ENCODE measurements at regions not wholly inside any gene's neighbourhood (a gene's known extent, or its start where the extent isn't known, plus 50 kb on each side); places are given as distances from the start of the nearest gene placed in this dataset.

DNA sequence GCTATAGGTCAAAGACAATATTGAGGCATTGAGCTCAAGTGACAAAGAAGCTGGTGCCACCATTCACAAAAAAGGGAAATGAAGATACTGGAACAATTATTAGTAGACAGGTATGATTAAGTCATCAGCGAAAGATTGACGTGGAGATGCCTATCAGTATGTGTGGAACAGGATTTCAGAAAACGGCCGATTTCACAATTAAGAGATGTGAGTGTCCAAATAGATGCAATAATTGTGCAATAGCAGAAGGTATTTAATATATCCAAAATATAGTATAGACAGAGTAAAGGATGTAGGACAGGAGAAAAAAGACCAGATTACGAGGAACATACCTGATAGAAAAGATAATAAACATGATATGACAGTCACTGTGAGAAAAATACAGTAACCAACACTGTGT lies 433.1 kb downstream of the C12orf50 start:
- H3K4me2 ChIP-seq (ENCODE audit: low read length) = no peak overlapping the region
- no peaks in the 10 kb centered on the region for H3K27me3 ChIP-seq (ENCODE audit: insufficient read depth, low read depth, low read length)
- no peak overlapping the region for H2AFZ ChIP-seq (ENCODE audit: low read depth, low read length)
- H3K9me2 ChIP-seq (ENCODE audit: insufficient read depth, low read length) = no peaks in the 10 kb centered on the region
- H3K4me3 ChIP-seq (ENCODE audit: low read length) = no peak overlapping the region
- H3K9me3 ChIP-seq (ENCODE audit: low read length) = no peaks in the 10 kb centered on the region
- no peak overlapping the region for H3K9ac ChIP-seq (ENCODE audit: low read length)
- H3K27ac ChIP-seq (ENCODE audit: low read length) = peak overlapping the region; percentile 20
- H3K79me2 ChIP-seq (replicated peaks; ENCODE audit: insufficient read depth, low read length) = no peaks in the 10 kb centered on the region
- no peaks in the 10 kb centered on the region for H4K20me1 ChIP-seq (ENCODE audit: insufficient read depth)
- no peak for TF ChIP-seq EZH2 (IDR thresholded peaks at IDR 0.05; ENCODE audit: borderline replicate concordance, insufficient read depth, low read length, poor library complexity, severe bottlenecking)
- TF ChIP-seq, protein P1, sequence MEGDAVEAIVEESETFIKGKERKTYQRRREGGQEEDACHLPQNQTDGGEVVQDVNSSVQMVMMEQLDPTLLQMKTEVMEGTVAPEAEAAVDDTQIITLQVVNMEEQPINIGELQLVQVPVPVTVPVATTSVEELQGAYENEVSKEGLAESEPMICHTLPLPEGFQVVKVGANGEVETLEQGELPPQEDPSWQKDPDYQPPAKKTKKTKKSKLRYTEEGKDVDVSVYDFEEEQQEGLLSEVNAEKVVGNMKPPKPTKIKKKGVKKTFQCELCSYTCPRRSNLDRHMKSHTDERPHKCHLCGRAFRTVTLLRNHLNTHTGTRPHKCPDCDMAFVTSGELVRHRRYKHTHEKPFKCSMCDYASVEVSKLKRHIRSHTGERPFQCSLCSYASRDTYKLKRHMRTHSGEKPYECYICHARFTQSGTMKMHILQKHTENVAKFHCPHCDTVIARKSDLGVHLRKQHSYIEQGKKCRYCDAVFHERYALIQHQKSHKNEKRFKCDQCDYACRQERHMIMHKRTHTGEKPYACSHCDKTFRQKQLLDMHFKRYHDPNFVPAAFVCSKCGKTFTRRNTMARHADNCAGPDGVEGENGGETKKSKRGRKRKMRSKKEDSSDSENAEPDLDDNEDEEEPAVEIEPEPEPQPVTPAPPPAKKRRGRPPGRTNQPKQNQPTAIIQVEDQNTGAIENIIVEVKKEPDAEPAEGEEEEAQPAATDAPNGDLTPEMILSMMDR (IDR thresholded peaks at IDR 0.05; ENCODE audit: poor library complexity, severe bottlenecking) = no peak
- no peak for TF ChIP-seq MXI1 (conservative IDR thresholded peaks at IDR 0.05; ENCODE audit: poor library complexity, severe bottlenecking)
- no peak for TF ChIP-seq TAF1 (IDR thresholded peaks at IDR 0.05; ENCODE audit: low read depth)
- TF ChIP-seq RAD21 (conservative IDR thresholded peaks at IDR 0.05) = no peak
- TF ChIP-seq, protein P2, sequence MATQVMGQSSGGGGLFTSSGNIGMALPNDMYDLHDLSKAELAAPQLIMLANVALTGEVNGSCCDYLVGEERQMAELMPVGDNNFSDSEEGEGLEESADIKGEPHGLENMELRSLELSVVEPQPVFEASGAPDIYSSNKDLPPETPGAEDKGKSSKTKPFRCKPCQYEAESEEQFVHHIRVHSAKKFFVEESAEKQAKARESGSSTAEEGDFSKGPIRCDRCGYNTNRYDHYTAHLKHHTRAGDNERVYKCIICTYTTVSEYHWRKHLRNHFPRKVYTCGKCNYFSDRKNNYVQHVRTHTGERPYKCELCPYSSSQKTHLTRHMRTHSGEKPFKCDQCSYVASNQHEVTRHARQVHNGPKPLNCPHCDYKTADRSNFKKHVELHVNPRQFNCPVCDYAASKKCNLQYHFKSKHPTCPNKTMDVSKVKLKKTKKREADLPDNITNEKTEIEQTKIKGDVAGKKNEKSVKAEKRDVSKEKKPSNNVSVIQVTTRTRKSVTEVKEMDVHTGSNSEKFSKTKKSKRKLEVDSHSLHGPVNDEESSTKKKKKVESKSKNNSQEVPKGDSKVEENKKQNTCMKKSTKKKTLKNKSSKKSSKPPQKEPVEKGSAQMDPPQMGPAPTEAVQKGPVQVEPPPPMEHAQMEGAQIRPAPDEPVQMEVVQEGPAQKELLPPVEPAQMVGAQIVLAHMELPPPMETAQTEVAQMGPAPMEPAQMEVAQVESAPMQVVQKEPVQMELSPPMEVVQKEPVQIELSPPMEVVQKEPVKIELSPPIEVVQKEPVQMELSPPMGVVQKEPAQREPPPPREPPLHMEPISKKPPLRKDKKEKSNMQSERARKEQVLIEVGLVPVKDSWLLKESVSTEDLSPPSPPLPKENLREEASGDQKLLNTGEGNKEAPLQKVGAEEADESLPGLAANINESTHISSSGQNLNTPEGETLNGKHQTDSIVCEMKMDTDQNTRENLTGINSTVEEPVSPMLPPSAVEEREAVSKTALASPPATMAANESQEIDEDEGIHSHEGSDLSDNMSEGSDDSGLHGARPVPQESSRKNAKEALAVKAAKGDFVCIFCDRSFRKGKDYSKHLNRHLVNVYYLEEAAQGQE (IDR thresholded peaks at IDR 0.05; ENCODE audit: borderline replicate concordance) = no peak
- TF ChIP-seq SMC3 (conservative IDR thresholded peaks at IDR 0.05; ENCODE audit: poor library complexity) = no peak
- no peak for TF ChIP-seq EP300 (conservative IDR thresholded peaks at IDR 0.05; ENCODE audit: poor library complexity, severe bottlenecking)
- no peak for TF ChIP-seq POLR2AphosphoS5 (IDR thresholded peaks at IDR 0.05)
- H3K36me3 ChIP-seq (ENCODE audit: insufficient read depth, low read length) = no peaks in the 10 kb centered on the region
- H3F3A ChIP-seq (ENCODE audit: insufficient read depth, low read length, poor library complexity, severe bottlenecking) = no peaks in the 10 kb centered on the region

DNA sequence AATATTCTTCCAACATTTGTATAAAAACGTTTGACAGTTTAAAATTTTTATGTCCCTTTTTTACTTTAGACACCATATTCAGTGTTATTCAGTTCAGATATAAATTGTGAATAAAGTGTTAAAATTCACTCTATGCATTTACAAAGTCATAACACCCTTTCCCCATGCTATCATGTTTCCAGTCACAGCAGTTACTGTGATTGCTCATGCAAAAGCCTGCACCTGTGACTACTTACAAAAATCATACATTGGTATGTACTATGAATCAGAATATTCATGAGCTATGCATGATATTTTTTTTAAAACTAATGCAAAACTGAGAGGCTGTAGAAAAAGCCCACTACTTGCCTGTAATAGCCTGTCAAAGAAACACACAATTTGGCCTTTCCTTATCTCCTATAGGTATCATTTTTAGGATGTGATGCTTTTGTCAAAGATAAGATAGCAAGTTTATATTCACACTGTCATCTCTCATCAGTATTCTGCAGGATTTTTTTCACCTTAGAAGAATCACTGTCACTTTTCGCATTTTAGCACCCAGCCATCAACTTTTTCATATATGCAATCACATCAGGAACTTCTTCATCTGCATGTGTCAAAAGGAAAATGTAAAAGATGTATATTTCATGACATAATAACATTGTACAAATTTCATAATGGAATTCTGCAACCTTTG lies 443.2 kb downstream of the C12orf50 start:
- Histone ChIP-seq H4K20me1 (ENCODE audit: insufficient read depth) (no peaks in the 10 kb centered on the region), H3K36me3 (ENCODE audit: insufficient read depth, low read length) (no peaks in the 10 kb centered on the region), H3K9me2 (ENCODE audit: insufficient read depth, low read length) (no peaks in the 10 kb centered on the region)

More for the DNA sequence above, 443.2 kb downstream of the C12orf50 start:
- no peaks in the 10 kb centered on the region for H3K9me3 ChIP-seq (ENCODE audit: low read length)
- no peaks in the 10 kb centered on the region for H3K79me2 ChIP-seq (replicated peaks; ENCODE audit: insufficient read depth, low read length)
- H3K27ac ChIP-seq (ENCODE audit: low read length) = peak overlapping the region; percentile 85
- H3K9ac ChIP-seq (ENCODE audit: low read length) = peak overlapping the region; percentile 39
- H3K27me3 ChIP-seq (ENCODE audit: insufficient read depth, low read depth, low read length) = no peaks in the 10 kb centered on the region
- TF ChIP-seq SMC3 (conservative IDR thresholded peaks at IDR 0.05; ENCODE audit: poor library complexity) = peak; percentile 20
- no peak for TF ChIP-seq MXI1 (conservative IDR thresholded peaks at IDR 0.05; ENCODE audit: poor library complexity, severe bottlenecking)
- TF ChIP-seq POLR2AphosphoS5 (IDR thresholded peaks at IDR 0.05) = peak; percentile 52
- TF ChIP-seq EZH2 (IDR thresholded peaks at IDR 0.05; ENCODE audit: borderline replicate concordance, insufficient read depth, low read length, poor library complexity, severe bottlenecking) = no peak
- TF ChIP-seq, protein P1 (IDR thresholded peaks at IDR 0.05; ENCODE audit: poor library complexity, severe bottlenecking) = no peak
- no peak for TF ChIP-seq TAF1 (IDR thresholded peaks at IDR 0.05; ENCODE audit: low read depth)
- TF ChIP-seq EP300 (conservative IDR thresholded peaks at IDR 0.05; ENCODE audit: poor library complexity, severe bottlenecking) = peak; percentile 91
- TF ChIP-seq, protein P2 (IDR thresholded peaks at IDR 0.05; ENCODE audit: borderline replicate concordance) = no peak
- no peak for TF ChIP-seq RAD21 (conservative IDR thresholded peaks at IDR 0.05)
- peak overlapping the region; percentile 4 for H3K4me3 ChIP-seq (ENCODE audit: low read length)
- H3F3A ChIP-seq (ENCODE audit: insufficient read depth, low read length, poor library complexity, severe bottlenecking) = no peaks in the 10 kb centered on the region
- no peak overlapping the region for H2AFZ ChIP-seq (ENCODE audit: low read depth, low read length)
- H3K4me2 ChIP-seq (ENCODE audit: low read length) = no peak overlapping the region

All from neural cell (in vitro differentiated cells).